Trophoblast cell (in vitro differentiated cells and primary cell): ENCODE measurements at regions not wholly inside any gene's neighbourhood (a gene's known extent, or its start where the extent isn't known, plus 50 kb on each side); places are given as distances from the start of the nearest gene placed in this dataset.

Experiments used
- DNase-seq, 2 donors: peaks; one replicate each; pipeline ENCODE4 v3.0.0-alpha.2; 2016
- H2AFZ ChIP-seq: 2 replicates; pipeline ENCODE4 v1.6.1; 2013; ENCODE audit warnings: low read length, moderate library complexity, mild to moderate bottlenecking; ENCODE audit not compliant: insufficient read depth, poor library complexity
- H2AK5ac ChIP-seq: 2 replicates; pipeline ENCODE4 v1.6.1; 2013; ENCODE audit warnings: mild to moderate bottlenecking, low read length
- H2BK120ac ChIP-seq: 2 replicates; pipeline ENCODE4 v1.6.1; 2013; ENCODE audit warnings: low read length, mild to moderate bottlenecking, moderate library complexity; ENCODE audit not compliant: insufficient read depth, poor library complexity
- H2BK12ac ChIP-seq: 2 replicates; pipeline ENCODE4 v1.6.1; 2013; ENCODE audit warnings: mild to moderate bottlenecking, low read length, moderate library complexity
- H2BK5ac ChIP-seq: 2 replicates; pipeline ENCODE4 v1.6.1; 2013; ENCODE audit warnings: low read length, low read depth, moderate library complexity, mild to moderate bottlenecking; ENCODE audit not compliant: poor library complexity
- H3K14ac ChIP-seq: 2 replicates; pipeline ENCODE4 v1.6.1; 2013; ENCODE audit warnings: mild to moderate bottlenecking, low read length
- H3K18ac ChIP-seq: 2 replicates; pipeline ENCODE4 v1.6.1; 2013; ENCODE audit warnings: mild to moderate bottlenecking, low read length
- H3K23ac ChIP-seq: 2 replicates; pipeline ENCODE4 v1.6.1; 2013; ENCODE audit warnings: low read length
- H3K27ac ChIP-seq: 2 replicates; pipeline ENCODE4 v1.5.1; 2013; ENCODE audit warnings: low read depth, mild to moderate bottlenecking, inconsistent platforms, low read length, moderate library complexity
- H3K27me3 ChIP-seq: 2 replicates; pipeline ENCODE4 v1.6.1; 2013; ENCODE audit warnings: inconsistent platforms, mild to moderate bottlenecking, low read length, moderate library complexity; ENCODE audit not compliant: insufficient read depth
- H3K36me3 ChIP-seq, 2 experiments: 1 replicate in 1 of 2; 2 replicates in 1 of 2; pipeline ENCODE4 v1.6.1; 2013; ENCODE audit warnings: low read length in 2 of 2, mild to moderate bottlenecking in 2 of 2, moderate library complexity in 1 of 2; ENCODE audit not compliant: insufficient read depth in 2 of 2, control insufficient read depth in 1 of 2
- H3K4ac ChIP-seq: 2 replicates; pipeline ENCODE4 v1.6.1; 2013; ENCODE audit warnings: low read depth, mild to moderate bottlenecking, low read length, moderate library complexity
- H3K4me1 ChIP-seq, 2 experiments: 1 replicate in 1 of 2; 2 replicates in 1 of 2; pipeline ENCODE4 v1.6.1; 2013; ENCODE audit warnings: low read length in 2 of 2, mild to moderate bottlenecking in 2 of 2, moderate library complexity in 1 of 2; ENCODE audit not compliant: insufficient read depth in 2 of 2, control insufficient read depth in 1 of 2
- H3K4me2 ChIP-seq: 2 replicates; pipeline ENCODE4 v1.6.1; 2013; ENCODE audit warnings: inconsistent platforms, mild to moderate bottlenecking, low read length, moderate library complexity
- H3K4me3 ChIP-seq: 2 replicates; pipeline ENCODE4 v1.5.1; 2013; ENCODE audit warnings: mild to moderate bottlenecking, low read depth, low read length, inconsistent platforms
- H3K79me1 ChIP-seq: one replicate; pipeline ENCODE4 v1.6.1; 2013; ENCODE audit warnings: low read length
- H3K79me2 ChIP-seq: 2 replicates; pipeline ENCODE4 v1.6.1; 2013; ENCODE audit warnings: low read length, mild to moderate bottlenecking; ENCODE audit not compliant: control insufficient read depth, insufficient read depth, poor library complexity
- H3K9ac ChIP-seq: 2 replicates; pipeline ENCODE4 v1.6.1; 2013; ENCODE audit warnings: mild to moderate bottlenecking, low read length
- H3K9me3 ChIP-seq: 2 replicates; pipeline ENCODE4 v1.6.1; 2013; ENCODE audit warnings: low read depth, mild to moderate bottlenecking, control low read depth, inconsistent platforms, low read length; ENCODE audit not compliant: insufficient read depth
- H4K12ac ChIP-seq: 2 replicates; pipeline ENCODE4 v1.6.1; 2013; ENCODE audit warnings: low read depth, mild to moderate bottlenecking, low read length, moderate library complexity
- H4K8ac ChIP-seq: 2 replicates; pipeline ENCODE4 v1.6.1; 2013; ENCODE audit warnings: low read depth, mild to moderate bottlenecking, low read length, moderate library complexity
- H4K91ac ChIP-seq: one replicate; pipeline ENCODE4 v1.6.1; 2013; ENCODE audit warnings: low read depth, mild to moderate bottlenecking, low read length, moderate library complexity
- WGBS: extraction: QIAGEN DNeasy Blood & Tissue Kit; methylation state at CpG from one replicate; pipeline ENCODE4 v1.1.7; 2013; ENCODE audit warnings: missing lambda C conversion rate; ENCODE audit not compliant: insufficient read length, insufficient coverage; ENCODE audit errors: extremely low coverage; 5-methylcytosine and 5-hydroxymethylcytosine counted together

- Histone ChIP-seq H3K79me2 (no peaks in the 10 kb centered on the region), H3K4me3 (no peak overlapping the region), H2BK120ac (no peak overlapping the region), H3K9me3 (no peaks in the 10 kb centered on the region), H3K27me3 (no peaks in the 10 kb centered on the region), H2BK5ac (no peak overlapping the region), H3K14ac (no peak overlapping the region), H3K23ac (no peak overlapping the region), H4K12ac (no peak overlapping the region), H2AK5ac (no peak overlapping the region), H2AFZ (no peak overlapping the region), H3K18ac (no peak overlapping the region), H3K36me3 (no peaks in the 10 kb centered on the region), H3K4ac (no peak overlapping the region), H4K8ac (no peak overlapping the region), H3K4me2 (no peak overlapping the region), H4K91ac (no peak overlapping the region), H3K9ac (no peak overlapping the region), H3K79me1 (no peaks in the 10 kb centered on the region), H3K27ac (no peak overlapping the region), H2BK12ac (no peak overlapping the region), H3K4me1 (no peaks in the 10 kb centered on the region)
- WGBS: no CpG with 5 or more reads among the region's 2 CpGs
- no peak for DNase-seq
Observed at GRCh38 chr12:107486140-107486892, 199.3 kb upstream of the PWP1 start.

DNA sequence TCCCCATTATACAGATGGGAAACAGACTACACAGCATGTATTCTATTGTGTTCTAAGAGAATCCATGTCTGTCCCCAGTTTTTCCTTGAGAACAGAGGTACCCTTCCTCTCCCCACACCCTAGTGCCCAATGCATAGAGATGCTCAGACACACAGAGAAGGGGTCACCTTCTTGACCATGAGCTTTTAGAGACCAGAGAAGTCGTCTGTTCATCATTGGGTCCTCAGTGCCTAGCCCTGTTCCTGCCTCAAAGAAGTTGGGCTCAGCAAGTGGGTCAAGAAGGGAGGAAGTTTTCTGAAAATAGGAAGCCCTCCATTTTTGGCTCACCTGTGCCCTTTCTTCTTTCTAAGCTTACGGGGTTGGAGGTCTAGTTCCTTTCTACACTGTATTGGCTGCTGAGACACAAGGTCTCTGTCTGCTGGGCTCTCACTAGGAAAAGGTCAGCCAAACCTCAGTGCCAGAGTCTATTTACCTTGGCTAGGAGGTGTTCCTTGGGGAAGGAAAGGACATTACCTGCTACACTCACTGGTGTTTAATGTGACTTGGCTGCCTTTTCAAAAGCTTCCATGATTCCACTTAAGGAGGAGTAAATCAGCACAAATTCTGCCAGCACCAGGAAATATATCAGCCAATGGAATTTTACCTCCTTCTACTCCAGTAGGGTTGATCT lies 198.5 kb upstream of the PWP1 start:
- no peak overlapping the region for H3K9ac ChIP-seq
- H3K27me3 ChIP-seq: no peaks in the 10 kb centered on the region
- H3K4me2 ChIP-seq: no peak overlapping the region
- H3K18ac ChIP-seq: no peak overlapping the region
- no peaks in the 10 kb centered on the region for H3K79me1 ChIP-seq
- no peak overlapping the region for H3K4me3 ChIP-seq
- no CpG with 5 or more reads among the region's 2 CpGs for WGBS
- no peak overlapping the region for H2BK5ac ChIP-seq
- no peak overlapping the region for H2BK12ac ChIP-seq
- no peaks in the 10 kb centered on the region for H3K9me3 ChIP-seq
- no peak overlapping the region for H4K12ac ChIP-seq
- no peak overlapping the region for H2AFZ ChIP-seq
- no peak for DNase-seq
- H4K91ac ChIP-seq: no peak overlapping the region
- no peak overlapping the region for H2AK5ac ChIP-seq
- H3K14ac ChIP-seq: no peak overlapping the region
- H3K36me3 ChIP-seq: no peaks in the 10 kb centered on the region
- no peak overlapping the region for H2BK120ac ChIP-seq
- no peak overlapping the region for H3K4ac ChIP-seq
- no peak overlapping the region for H3K23ac ChIP-seq
- H3K4me1 ChIP-seq: no peaks in the 10 kb centered on the region
- H3K27ac ChIP-seq: no peak overlapping the region
- H4K8ac ChIP-seq: no peak overlapping the region
- no peaks in the 10 kb centered on the region for H3K79me2 ChIP-seq

DNA sequence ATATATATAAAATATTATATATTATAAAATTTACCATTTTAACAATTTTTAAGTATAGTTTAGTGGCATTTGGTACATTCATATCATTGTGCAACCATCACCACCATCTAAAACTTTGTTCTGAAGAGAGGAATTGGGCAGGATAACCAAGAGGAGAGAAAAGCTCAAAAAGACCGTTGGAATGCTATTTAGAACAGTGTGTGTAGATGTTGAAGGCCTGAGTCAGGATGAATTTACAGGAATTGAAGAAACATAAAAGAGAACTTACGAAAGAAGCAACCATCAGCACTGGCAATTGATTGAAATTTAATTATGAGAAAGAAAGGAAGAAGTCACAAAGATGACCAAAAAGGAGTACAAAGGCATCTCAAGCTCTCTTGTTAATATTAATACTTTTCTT lies 196.9 kb upstream of the PWP1 start:
- Histone ChIP-seq H2BK5ac (no peak overlapping the region), H4K12ac (no peak overlapping the region), H2AK5ac (no peak overlapping the region), H2BK12ac (no peak overlapping the region), H3K36me3 (no peaks in the 10 kb centered on the region), H2AFZ (no peak overlapping the region), H3K79me2 (no peaks in the 10 kb centered on the region), H3K27ac (no peak overlapping the region), H3K79me1 (no peaks in the 10 kb centered on the region), H3K4me2 (no peak overlapping the region), H3K4me1 (no peaks in the 10 kb centered on the region), H3K9ac (no peak overlapping the region), H4K91ac (no peak overlapping the region), H4K8ac (no peak overlapping the region), H3K18ac (no peak overlapping the region), H3K4me3 (no peak overlapping the region), H3K27me3 (no peaks in the 10 kb centered on the region), H2BK120ac (no peak overlapping the region), H3K9me3 (no peaks in the 10 kb centered on the region), H3K4ac (no peak overlapping the region), H3K23ac (no peak overlapping the region), H3K14ac (no peak overlapping the region)
- no peak for DNase-seq
- WGBS: no CpG with 5 or more reads among the region's 2 CpGs

GRCh38 chr12:107490010-107490409 lies 195.6 kb upstream of the PWP1 start:
- H4K12ac ChIP-seq: no peak overlapping the region
- no peak overlapping the region for H3K4me2 ChIP-seq
- no peak overlapping the region for H3K4ac ChIP-seq
- no peak overlapping the region for H3K18ac ChIP-seq
- no peak overlapping the region for H4K8ac ChIP-seq
- no peak overlapping the region for H2BK5ac ChIP-seq
- DNase-seq: no peak
- no peak overlapping the region for H3K27ac ChIP-seq
- H3K9me3 ChIP-seq: no peaks in the 10 kb centered on the region
- H2AFZ ChIP-seq: no peak overlapping the region
- no peak overlapping the region for H2BK120ac ChIP-seq
- H3K4me3 ChIP-seq: no peak overlapping the region
- no peak overlapping the region for H2BK12ac ChIP-seq
- H3K9ac ChIP-seq: no peak overlapping the region
- H4K91ac ChIP-seq: no peak overlapping the region
- H3K79me1 ChIP-seq: no peaks in the 10 kb centered on the region
- H3K4me1 ChIP-seq: no peaks in the 10 kb centered on the region
- H2AK5ac ChIP-seq: no peak overlapping the region
- H3K79me2 ChIP-seq: no peaks in the 10 kb centered on the region
- H3K27me3 ChIP-seq: no peaks in the 10 kb centered on the region
- H3K14ac ChIP-seq: no peak overlapping the region
- no CpG with 5 or more reads among the region's 3 CpGs for WGBS
- H3K23ac ChIP-seq: no peak overlapping the region
- no peaks in the 10 kb centered on the region for H3K36me3 ChIP-seq
